KMS-11 (cell line): ENCODE measurements at regions not wholly inside any gene's neighbourhood (a gene's known extent, or its start where the extent isn't known, plus 50 kb on each side); places are given as distances from the start of the nearest gene placed in this dataset.
"Not testable (repeated sequence)": the region's sequence is repeated elsewhere in the genome, so short reads cannot be mapped to it uniquely, and the experiment has no call there.

ENCODE experiments used
- H2AFZ ChIP-seq: fragments of 200-600 bp; sonication (generic); 2 replicates; pipeline ENCODE4 v1.6.1; 2016; ENCODE audit warnings: antibody characterized with exemption, mixed run types, low read depth
- H3K27ac ChIP-seq: fragments of 200-600 bp; sonication (generic); 2 replicates; pipeline ENCODE4 v1.6.1; 2016; ENCODE audit warnings: mild to moderate bottlenecking, mixed run types
- H3K27me3 ChIP-seq: fragments of 200-600 bp; sonication (generic); 2 replicates; pipeline ENCODE4 v1.6.1; 2017; ENCODE audit warnings: mild to moderate bottlenecking, low read depth, mixed run types, moderate library complexity; ENCODE audit not compliant: insufficient read depth
- H3K36me3 ChIP-seq: fragments of 200-600 bp; sonication (generic); 2 replicates; pipeline ENCODE4 v1.6.1; 2017; ENCODE audit warnings: mild to moderate bottlenecking, mixed run types; ENCODE audit not compliant: insufficient read depth
- H3K4me1 ChIP-seq: fragments of 200-600 bp; sonication (generic); 2 replicates; pipeline ENCODE4 v1.6.1; 2016; ENCODE audit warnings: mild to moderate bottlenecking, low read depth, mixed run types; ENCODE audit not compliant: poor library complexity, severe bottlenecking
- H3K4me2 ChIP-seq: fragments of 200-600 bp; sonication (generic); 2 replicates; pipeline ENCODE4 v1.7.0; 2016; ENCODE audit warnings: mild to moderate bottlenecking, mixed run types
- H3K4me3 ChIP-seq: fragments of 200-600 bp; sonication (generic); IDR thresholded peaks from 2 replicates; pipeline ENCODE4 v1.6.1; 2017; ENCODE audit warnings: low read depth, low read length, mixed read lengths; ENCODE audit not compliant: insufficient read depth
- H3K79me2 ChIP-seq: fragments of 200-600 bp; sonication (generic); 2 replicates; pipeline ENCODE4 v1.6.1; 2016; ENCODE audit warnings: low read depth, mixed run types; ENCODE audit not compliant: insufficient read depth
- H3K9ac ChIP-seq: fragments of 200-600 bp; sonication (generic); 2 replicates; pipeline ENCODE4 v1.6.1; 2016; ENCODE audit warnings: mild to moderate bottlenecking, mixed run types
- H4K20me1 ChIP-seq: fragments of 200-600 bp; sonication (generic); 2 replicates; pipeline ENCODE4 v1.6.1; 2016; ENCODE audit warnings: mild to moderate bottlenecking, mixed run types; ENCODE audit not compliant: insufficient read depth
- TF ChIP-seq, protein P1 (sequence below): fragments of 200-600 bp; sonication (generic); conservative IDR thresholded peaks from 2 replicates; pipeline ENCODE4 v1.6.1; 2017; ENCODE audit warnings: low read depth, mild to moderate bottlenecking, antibody characterized with exemption, low read length, moderate library complexity, mixed read lengths

DNA sequence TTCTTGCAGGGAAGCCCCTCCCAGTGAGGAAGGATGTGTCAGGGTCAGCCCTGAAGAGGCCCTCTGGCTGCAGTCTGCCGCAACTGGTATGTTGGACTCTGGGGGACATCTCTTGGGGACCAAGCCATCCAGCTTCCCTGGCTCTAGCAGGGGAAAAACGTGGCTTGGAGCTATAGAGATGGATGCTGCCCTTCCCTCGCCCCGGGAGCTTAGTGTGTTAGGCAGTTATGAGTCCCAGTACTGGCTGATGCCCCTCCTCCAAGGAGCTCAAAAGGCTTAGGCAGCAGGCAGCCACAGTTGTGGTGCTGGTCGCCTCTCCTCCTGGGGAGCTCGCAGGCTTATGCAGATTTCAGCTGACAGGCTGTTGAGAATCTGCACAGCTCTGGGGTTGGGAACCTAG is 353.1 kb upstream of the GBE1 start:
- no peaks in the 10 kb centered on the region for H3K4me1 ChIP-seq
- no peaks in the 10 kb centered on the region for H3K36me3 ChIP-seq
- no peak overlapping the region for H3K4me3 ChIP-seq
- H4K20me1 ChIP-seq, result no peaks in the 10 kb centered on the region
- no peaks in the 10 kb centered on the region for H3K27me3 ChIP-seq
- no peak overlapping the region for H3K9ac ChIP-seq
- no peak overlapping the region for H3K4me2 ChIP-seq
- H3K27ac ChIP-seq, result no peak overlapping the region
- no peak overlapping the region for H2AFZ ChIP-seq
- H3K79me2 ChIP-seq, result no peaks in the 10 kb centered on the region
- TF ChIP-seq, protein P1, sequence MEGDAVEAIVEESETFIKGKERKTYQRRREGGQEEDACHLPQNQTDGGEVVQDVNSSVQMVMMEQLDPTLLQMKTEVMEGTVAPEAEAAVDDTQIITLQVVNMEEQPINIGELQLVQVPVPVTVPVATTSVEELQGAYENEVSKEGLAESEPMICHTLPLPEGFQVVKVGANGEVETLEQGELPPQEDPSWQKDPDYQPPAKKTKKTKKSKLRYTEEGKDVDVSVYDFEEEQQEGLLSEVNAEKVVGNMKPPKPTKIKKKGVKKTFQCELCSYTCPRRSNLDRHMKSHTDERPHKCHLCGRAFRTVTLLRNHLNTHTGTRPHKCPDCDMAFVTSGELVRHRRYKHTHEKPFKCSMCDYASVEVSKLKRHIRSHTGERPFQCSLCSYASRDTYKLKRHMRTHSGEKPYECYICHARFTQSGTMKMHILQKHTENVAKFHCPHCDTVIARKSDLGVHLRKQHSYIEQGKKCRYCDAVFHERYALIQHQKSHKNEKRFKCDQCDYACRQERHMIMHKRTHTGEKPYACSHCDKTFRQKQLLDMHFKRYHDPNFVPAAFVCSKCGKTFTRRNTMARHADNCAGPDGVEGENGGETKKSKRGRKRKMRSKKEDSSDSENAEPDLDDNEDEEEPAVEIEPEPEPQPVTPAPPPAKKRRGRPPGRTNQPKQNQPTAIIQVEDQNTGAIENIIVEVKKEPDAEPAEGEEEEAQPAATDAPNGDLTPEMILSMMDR, result no peak

DNA sequence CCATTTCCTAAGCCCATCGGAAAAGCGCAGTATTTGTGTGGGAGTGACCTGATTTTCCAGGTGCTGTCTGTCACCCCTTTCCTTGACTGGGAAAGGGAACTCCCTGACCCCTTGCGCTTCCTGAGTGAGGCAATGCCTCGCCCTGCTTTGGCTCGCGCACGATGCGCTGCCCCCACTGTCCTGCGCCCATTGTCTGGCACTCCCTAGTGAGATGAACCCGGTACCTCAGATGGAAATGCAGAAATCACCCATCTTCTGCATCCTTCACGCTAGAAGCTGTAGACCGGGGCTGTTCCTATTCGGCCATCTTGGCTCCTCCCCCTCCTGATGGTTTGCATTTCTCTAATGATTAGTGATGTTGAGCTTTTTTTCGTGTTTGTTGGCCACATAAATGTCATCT is 349.3 kb upstream of the GBE1 start:
- not testable (repeated sequence) for H3K4me1 ChIP-seq, H3K4me3 ChIP-seq, H2AFZ ChIP-seq, H3K9ac ChIP-seq, H3K27ac ChIP-seq, H3K79me2 ChIP-seq, H3K4me2 ChIP-seq, H4K20me1 ChIP-seq, H3K27me3 ChIP-seq, H3K36me3 ChIP-seq

DNA sequence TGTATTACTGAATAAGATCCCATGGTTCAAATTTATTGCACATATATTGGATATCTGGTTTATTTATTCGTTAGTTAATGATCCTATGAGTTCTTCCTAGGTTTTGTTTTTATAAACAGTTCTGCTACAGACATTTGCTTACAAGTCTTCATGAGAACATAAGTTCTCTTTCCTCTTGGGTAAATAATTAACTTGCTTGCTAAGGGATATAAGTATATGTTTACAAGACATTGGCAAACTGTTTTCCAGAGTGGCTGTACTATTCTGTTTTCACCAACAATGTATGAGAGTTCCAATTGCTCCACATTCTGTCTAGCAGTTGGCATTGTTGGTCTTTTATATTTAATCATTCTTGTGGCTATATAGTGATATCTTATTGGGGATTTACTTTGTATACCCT is 341.8 kb upstream of the GBE1 start:
- H3K4me3 ChIP-seq, result no peak overlapping the region
- no peak overlapping the region for H3K4me2 ChIP-seq
- no peak overlapping the region for H2AFZ ChIP-seq
- no peak overlapping the region for H3K27ac ChIP-seq
- TF ChIP-seq, protein P1, result no peak
- H3K4me1 ChIP-seq, result no peaks in the 10 kb centered on the region
- H3K9ac ChIP-seq, result no peak overlapping the region
- no peaks in the 10 kb centered on the region for H4K20me1 ChIP-seq
- no peaks in the 10 kb centered on the region for H3K36me3 ChIP-seq
- H3K27me3 ChIP-seq, result no peaks in the 10 kb centered on the region
- H3K79me2 ChIP-seq, result no peaks in the 10 kb centered on the region

DNA sequence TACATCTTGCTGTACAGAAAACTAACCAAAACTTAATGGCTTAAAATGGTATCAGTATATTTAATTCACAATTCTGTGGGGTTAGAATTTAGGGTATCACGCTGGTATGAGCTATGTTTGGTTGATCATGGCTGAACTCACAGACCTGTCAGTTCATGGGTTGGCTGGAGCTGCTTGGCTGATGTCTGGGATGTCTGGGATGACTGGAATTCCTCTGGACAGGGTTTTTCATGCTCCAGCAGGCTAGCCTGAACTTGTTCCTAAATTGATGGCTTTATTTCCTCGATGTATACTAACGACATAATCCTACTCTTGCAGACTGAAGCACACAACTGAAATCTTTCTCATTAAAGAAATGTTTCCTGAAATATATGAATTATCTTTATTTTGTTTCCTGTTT is 338.9 kb upstream of the GBE1 start:
- Histone ChIP-seq H3K36me3 (no peaks in the 10 kb centered on the region), H3K9ac (no peak overlapping the region), H4K20me1 (no peaks in the 10 kb centered on the region), H3K4me1 (no peaks in the 10 kb centered on the region), H3K4me2 (no peak overlapping the region), H3K27ac (no peak overlapping the region), H3K79me2 (no peaks in the 10 kb centered on the region), H3K27me3 (no peaks in the 10 kb centered on the region), H2AFZ (no peak overlapping the region), H3K4me3 (no peak overlapping the region)
- TF ChIP-seq, protein P1, result no peak

DNA sequence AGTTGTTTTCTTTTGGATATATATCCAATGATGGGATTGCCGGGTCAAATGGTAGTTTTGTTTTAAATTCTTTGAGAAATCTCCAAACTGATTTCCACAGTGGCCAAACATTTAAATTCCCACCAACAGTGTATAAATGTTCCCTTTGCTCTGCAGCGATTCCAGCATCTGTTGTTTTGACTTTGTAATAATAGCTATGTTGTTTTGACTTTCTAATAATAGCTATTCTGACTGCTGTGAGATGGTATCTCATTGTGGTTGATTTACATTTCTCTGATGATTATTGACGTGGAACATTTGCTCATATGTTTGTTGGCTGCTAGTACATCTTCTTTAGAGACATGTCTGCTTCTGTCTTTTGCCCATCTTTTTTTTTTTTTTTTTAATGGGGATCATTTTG is 332.2 kb upstream of the GBE1 start:
- Histone ChIP-seq H3K4me1 (no peaks in the 10 kb centered on the region), H3K4me2 (no peak overlapping the region), H3K4me3 (no peak overlapping the region), H3K79me2 (no peaks in the 10 kb centered on the region), H2AFZ (no peak overlapping the region), H3K27me3 (no peaks in the 10 kb centered on the region), H3K9ac (no peak overlapping the region), H3K27ac (no peak overlapping the region), H3K36me3 (no peaks in the 10 kb centered on the region), H4K20me1 (no peaks in the 10 kb centered on the region)
- TF ChIP-seq, protein P1, result no peak
